GM20000 (cell line): ENCODE measurements at regions not wholly inside any gene's neighbourhood (a gene's known extent, or its start where the extent isn't known, plus 50 kb on each side); places are given as distances from the start of the nearest gene placed in this dataset.

ENCODE experiments used
- DNase-seq: peaks from one replicate; pipeline ENCODE4 v3.0.0; 2012; ENCODE audit warnings: low spot score
- CTCF ChIP-seq: IDR thresholded peaks from 2 replicates; pipeline ENCODE4 v1.5.1; 2012; ENCODE audit warnings: mild to moderate bottlenecking, control low read depth; ENCODE audit errors: extremely low read depth, missing control alignments

GRCh38 chr9:13431692-13432091 is 152.2 kb upstream of the MPDZ start:
- DNase-seq, result no peak
- no peak for TF ChIP-seq CTCF

GRCh38 chr9:13431222-13431536 is 151.7 kb upstream of the MPDZ start:
- TF ChIP-seq CTCF, result no peak
- DNase-seq, result no peak

- no peak for DNase-seq
- no peak for TF ChIP-seq CTCF
These were observed 151.1 kb upstream of the MPDZ start for GRCh38 chr9:13430368-13431221.

- TF ChIP-seq CTCF, result no peak
- DNase-seq, result no peak
These were observed 150.1 kb upstream of the MPDZ start for GRCh38 chr9:13429301-13430190.

GRCh38 chr9:13428766-13429165 is 149.3 kb upstream of the MPDZ start:
- TF ChIP-seq CTCF, result no peak
- DNase-seq, result no peak

- TF ChIP-seq CTCF, result peak; percentile 55
- DNase-seq, result peak; percentile 33
These were observed 148.1 kb upstream of the MPDZ start for GRCh38 chr9:13427587-13427986.

GRCh38 chr9:13426606-13427005 is 147.1 kb upstream of the MPDZ start:
- no peak for DNase-seq
- no peak for TF ChIP-seq CTCF
